T-helper 2 cell treated with Interferon-gamma antibody and Interleukin-4, amounts not matched to agents 5 μg/mL and 100 μg/mL, for 36 hours (primary cell): ENCODE measurements at regions not wholly inside any gene's neighbourhood (a gene's known extent, or its start where the extent isn't known, plus 50 kb on each side); places are given as distances from the start of the nearest gene placed in this dataset.
"Not testable (repeated sequence)": the region's sequence is repeated elsewhere in the genome, so short reads cannot be mapped to it uniquely, and the experiment has no call there.

Experiments
- DNase-seq: peaks from one replicate; pipeline ENCODE4 v3.0.0; 2021; ENCODE audit warnings: low spot score
- H3K27ac Mint-ChIP-seq: one replicate; pipeline ENCODE4 v1.8.0; 2021; ENCODE audit warnings: mild to moderate bottlenecking, mixed read lengths
- H3K27me3 Mint-ChIP-seq: one replicate; pipeline ENCODE4 v1.8.0; 2021; ENCODE audit warnings: low read depth, mixed read lengths
- H3K36me3 Mint-ChIP-seq: one replicate; pipeline ENCODE4 v1.8.0; 2021; ENCODE audit warnings: low read depth, mixed read lengths
- H3K4me1 Mint-ChIP-seq: one replicate; pipeline ENCODE4 v1.8.0; 2021; ENCODE audit warnings: low read depth, mixed read lengths
- H3K4me3 Mint-ChIP-seq: one replicate; pipeline ENCODE4 v1.8.0; 2022; ENCODE audit warnings: mild to moderate bottlenecking, moderate library complexity, mixed read lengths
- H3K9me3 Mint-ChIP-seq: one replicate; pipeline ENCODE4 v1.8.0; 2021; ENCODE audit warnings: mixed read lengths

DNA sequence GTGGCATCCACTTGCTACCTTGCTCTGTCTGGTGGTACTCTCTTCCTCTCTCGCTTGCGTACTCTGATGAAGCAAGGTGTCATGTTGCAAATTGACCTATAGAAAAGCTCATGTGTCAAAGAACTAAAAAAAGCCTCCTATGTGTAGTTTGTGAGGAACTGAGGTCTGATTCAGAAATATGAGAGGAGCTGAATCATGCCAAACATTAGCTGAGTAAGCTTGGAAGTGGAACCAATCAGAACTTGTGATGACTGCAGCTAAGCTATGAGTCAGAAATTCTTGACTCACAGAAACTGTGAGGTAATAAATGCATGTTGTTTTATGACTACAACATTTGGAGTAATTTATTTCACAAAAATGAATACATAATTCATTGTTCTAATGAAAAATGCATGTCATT is 2138.8 kb downstream of the PCDH7 start:
- H3K9me3 Mint-ChIP-seq, result peaks cover 9% of the 10 kb centered on the region
- no peak overlapping the region for H3K4me3 Mint-ChIP-seq
- H3K27me3 Mint-ChIP-seq, result no peaks in the 10 kb centered on the region
- no peak for DNase-seq
- no peak overlapping the region for H3K27ac Mint-ChIP-seq
- no peaks in the 10 kb centered on the region for H3K36me3 Mint-ChIP-seq
- H3K4me1 Mint-ChIP-seq, result no peaks in the 10 kb centered on the region

GRCh38 chr4:32864713-32865351 is 2144.7 kb downstream of the PCDH7 start:
- no peaks in the 10 kb centered on the region for H3K4me1 Mint-ChIP-seq
- H3K9me3 Mint-ChIP-seq, result peaks cover 23% of the 10 kb centered on the region
- H3K27ac Mint-ChIP-seq, result no peak overlapping the region
- no peaks in the 10 kb centered on the region for H3K27me3 Mint-ChIP-seq
- H3K4me3 Mint-ChIP-seq, result no peak overlapping the region
- H3K36me3 Mint-ChIP-seq, result no peaks in the 10 kb centered on the region
- no peak for DNase-seq

GRCh38 chr4:32876546-32876945 is 2156.4 kb downstream of the PCDH7 start:
- Mint-ChIP-seq H3K9me3 (peaks cover 25% of the 10 kb centered on the region), H3K4me1 (no peaks in the 10 kb centered on the region), H3K4me3 (no peak overlapping the region), H3K36me3 (peaks cover 2% of the 10 kb centered on the region), H3K27ac (no peak overlapping the region), H3K27me3 (no peaks in the 10 kb centered on the region)
- no peak for DNase-seq

GRCh38 chr4:32879913-32880312 is 2159.7 kb downstream of the PCDH7 start:
- Mint-ChIP-seq H3K4me1 (no peaks in the 10 kb centered on the region), H3K36me3 (no peaks in the 10 kb centered on the region), H3K4me3 (no peak overlapping the region), H3K27ac (no peak overlapping the region), H3K27me3 (no peaks in the 10 kb centered on the region), H3K9me3 (peaks cover 20% of the 10 kb centered on the region)
- no peak for DNase-seq

DNA sequence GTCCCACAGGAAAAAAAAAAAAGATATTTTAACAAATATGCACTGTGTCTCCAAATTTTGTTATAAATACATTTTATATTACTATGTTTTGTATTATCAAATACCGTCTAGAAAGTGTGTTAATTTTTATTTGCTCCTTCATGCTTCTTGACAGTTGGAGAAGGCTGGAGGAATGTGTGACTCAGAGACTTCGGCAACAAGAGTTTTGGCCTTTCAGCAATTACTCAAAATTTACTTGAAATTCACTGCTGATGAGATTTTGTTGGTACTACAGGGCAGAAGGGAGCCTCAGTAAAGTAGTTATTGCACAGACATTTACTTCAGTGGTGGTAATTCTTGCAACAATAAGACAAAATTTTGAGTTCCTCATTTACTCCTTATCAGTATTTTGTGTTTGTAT is 2164.0 kb downstream of the PCDH7 start:
- H3K9me3 Mint-ChIP-seq, result peaks cover 13% of the 10 kb centered on the region
- H3K36me3 Mint-ChIP-seq, result no peaks in the 10 kb centered on the region
- DNase-seq, result no peak
- H3K27ac Mint-ChIP-seq, result no peak overlapping the region
- no peak overlapping the region for H3K4me3 Mint-ChIP-seq
- no peaks in the 10 kb centered on the region for H3K4me1 Mint-ChIP-seq
- H3K27me3 Mint-ChIP-seq, result no peaks in the 10 kb centered on the region

DNA sequence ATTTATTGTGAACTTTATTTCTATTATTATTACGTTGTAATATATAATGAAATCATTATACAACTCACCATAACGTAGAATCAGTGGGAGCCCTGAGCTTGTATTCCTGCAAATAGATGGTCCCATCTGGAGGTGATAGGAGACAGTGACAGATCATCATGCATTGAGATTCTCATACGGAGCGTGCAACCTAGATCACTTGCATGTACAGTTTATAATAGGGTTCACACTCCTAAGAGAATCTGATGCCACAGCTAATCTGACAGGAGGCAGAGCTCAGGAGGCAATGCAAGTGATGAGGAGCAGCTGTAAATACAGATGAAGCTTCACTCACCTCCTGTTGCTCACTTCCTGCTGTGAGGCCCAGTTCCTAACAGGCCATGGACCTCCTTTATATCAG is 2170.2 kb downstream of the PCDH7 start:
- H3K36me3 Mint-ChIP-seq, result no peaks in the 10 kb centered on the region
- no peaks in the 10 kb centered on the region for H3K9me3 Mint-ChIP-seq
- no peaks in the 10 kb centered on the region for H3K27me3 Mint-ChIP-seq
- H3K27ac Mint-ChIP-seq, result no peak overlapping the region
- no peak overlapping the region for H3K4me3 Mint-ChIP-seq
- DNase-seq, result no peak
- H3K4me1 Mint-ChIP-seq, result no peaks in the 10 kb centered on the region

GRCh38 chr4:32909053-32909452 is 2188.9 kb downstream of the PCDH7 start:
- DNase-seq, result no peak
- Mint-ChIP-seq H3K9me3 (peaks cover 40% of the 10 kb centered on the region), H3K4me3 (no peak overlapping the region), H3K27ac (no peak overlapping the region), H3K27me3 (no peaks in the 10 kb centered on the region), H3K36me3 (no peaks in the 10 kb centered on the region), H3K4me1 (no peaks in the 10 kb centered on the region)

- no peaks in the 10 kb centered on the region for H3K36me3 Mint-ChIP-seq
- H3K4me1 Mint-ChIP-seq, result no peaks in the 10 kb centered on the region
- no peak overlapping the region for H3K27ac Mint-ChIP-seq
- no peak overlapping the region for H3K4me3 Mint-ChIP-seq
- H3K9me3 Mint-ChIP-seq, result peaks cover 33% of the 10 kb centered on the region
- no peak for DNase-seq
- H3K27me3 Mint-ChIP-seq, result no peaks in the 10 kb centered on the region
Measured at GRCh38 chr4:32909736-32910135, 2189.6 kb downstream of the PCDH7 start.

GRCh38 chr4:32917586-32917985 is 2197.4 kb downstream of the PCDH7 start:
- Mint-ChIP-seq H3K36me3 (no peaks in the 10 kb centered on the region), H3K4me1 (no peaks in the 10 kb centered on the region), H3K27ac (no peak overlapping the region), H3K4me3 (no peak overlapping the region), H3K27me3 (no peaks in the 10 kb centered on the region), H3K9me3 (peaks cover 25% of the 10 kb centered on the region)
- no peak for DNase-seq

GRCh38 chr4:32929796-32930699 is 2209.9 kb downstream of the PCDH7 start:
- Mint-ChIP-seq H3K4me1 (no peaks in the 10 kb centered on the region), H3K27ac (no peak overlapping the region), H3K9me3 (peaks cover 44% of the 10 kb centered on the region), H3K27me3 (no peaks in the 10 kb centered on the region), H3K4me3 (no peak overlapping the region), H3K36me3 (no peaks in the 10 kb centered on the region)
- DNase-seq, result no peak

GRCh38 chr4:32930700-32931099 is 2210.5 kb downstream of the PCDH7 start:
- no peaks in the 10 kb centered on the region for H3K27me3 Mint-ChIP-seq
- H3K36me3 Mint-ChIP-seq, result no peaks in the 10 kb centered on the region
- no peak for DNase-seq
- H3K9me3 Mint-ChIP-seq, result peaks cover 37% of the 10 kb centered on the region
- H3K4me1 Mint-ChIP-seq, result no peaks in the 10 kb centered on the region
- H3K27ac Mint-ChIP-seq, result no peak overlapping the region
- H3K4me3 Mint-ChIP-seq, result no peak overlapping the region

DNA sequence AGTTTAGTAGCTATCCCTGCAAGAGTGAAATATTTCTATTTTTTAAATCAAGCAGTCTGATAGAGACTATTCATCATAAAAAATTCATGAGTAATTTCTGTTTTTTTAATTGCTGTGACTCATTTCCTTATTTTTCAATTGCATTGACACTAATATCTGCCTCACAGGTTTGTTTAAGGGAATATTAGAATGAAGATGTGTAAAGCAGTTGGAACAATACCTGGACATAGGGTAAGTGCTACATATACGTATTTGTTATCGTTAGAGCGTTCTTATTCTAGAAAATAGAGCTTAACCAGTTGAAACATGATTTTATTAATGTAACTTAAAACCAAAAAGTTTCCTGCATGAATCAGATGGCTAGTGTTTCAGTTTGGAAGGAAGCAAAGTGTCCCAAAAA is 2211.3 kb downstream of the PCDH7 start:
- no peaks in the 10 kb centered on the region for H3K27me3 Mint-ChIP-seq
- H3K4me1 Mint-ChIP-seq, result no peaks in the 10 kb centered on the region
- H3K9me3 Mint-ChIP-seq, result peaks cover 33% of the 10 kb centered on the region
- no peak overlapping the region for H3K27ac Mint-ChIP-seq
- no peaks in the 10 kb centered on the region for H3K36me3 Mint-ChIP-seq
- no peak for DNase-seq
- H3K4me3 Mint-ChIP-seq, result no peak overlapping the region

GRCh38 chr4:32932156-32932555 is 2212.0 kb downstream of the PCDH7 start:
- H3K36me3 Mint-ChIP-seq, result no peaks in the 10 kb centered on the region
- H3K27ac Mint-ChIP-seq, result no peak overlapping the region
- H3K27me3 Mint-ChIP-seq, result no peaks in the 10 kb centered on the region
- peaks cover 34% of the 10 kb centered on the region for H3K9me3 Mint-ChIP-seq
- no peaks in the 10 kb centered on the region for H3K4me1 Mint-ChIP-seq
- no peak for DNase-seq
- no peak overlapping the region for H3K4me3 Mint-ChIP-seq

DNA sequence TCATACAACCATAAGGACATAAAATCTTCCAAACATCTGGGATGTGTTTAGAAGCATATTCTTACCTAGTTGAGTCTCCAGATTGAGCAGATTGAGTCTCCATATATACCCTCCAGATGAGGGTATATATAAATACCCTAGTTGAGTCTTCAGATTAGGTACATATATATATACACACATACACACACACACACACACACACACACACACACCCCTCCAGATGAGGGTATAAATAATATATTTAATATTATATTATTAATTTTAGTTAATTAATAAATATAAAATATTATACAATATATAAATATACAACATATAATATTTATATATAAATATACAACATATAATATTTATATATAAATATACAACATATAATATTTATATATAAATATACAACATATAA is 2219.1 kb downstream of the PCDH7 start:
- DNase-seq, H3K4me1 Mint-ChIP-seq, H3K27me3 Mint-ChIP-seq, H3K4me3 Mint-ChIP-seq, H3K36me3 Mint-ChIP-seq, H3K27ac Mint-ChIP-seq: not testable (repeated sequence)
- H3K9me3 Mint-ChIP-seq, result peaks cover 24% of the 10 kb centered on the region
